ENCODE measurements at regions not wholly inside any gene's neighbourhood (a gene's known extent, or its start where the extent isn't known, plus 50 kb on each side); places are given as distances from the start of the nearest gene placed in this dataset.

GRCh38 chr6:28651161-28651560 lies 125.5 kb downstream of the GPX5 start:
- TF ChIP-seq CTCF (conservative IDR thresholded peaks at IDR 0.05) (no peak), EZH2 (IDR thresholded peaks at IDR 0.05; ENCODE audit: low read depth) (no peak)

Data from PC-9 (cell line).